ENCODE measurements at regions not wholly inside any gene's neighbourhood (a gene's known extent, or its start where the extent isn't known, plus 50 kb on each side); places are given as distances from the start of the nearest gene placed in this dataset.

DNA sequence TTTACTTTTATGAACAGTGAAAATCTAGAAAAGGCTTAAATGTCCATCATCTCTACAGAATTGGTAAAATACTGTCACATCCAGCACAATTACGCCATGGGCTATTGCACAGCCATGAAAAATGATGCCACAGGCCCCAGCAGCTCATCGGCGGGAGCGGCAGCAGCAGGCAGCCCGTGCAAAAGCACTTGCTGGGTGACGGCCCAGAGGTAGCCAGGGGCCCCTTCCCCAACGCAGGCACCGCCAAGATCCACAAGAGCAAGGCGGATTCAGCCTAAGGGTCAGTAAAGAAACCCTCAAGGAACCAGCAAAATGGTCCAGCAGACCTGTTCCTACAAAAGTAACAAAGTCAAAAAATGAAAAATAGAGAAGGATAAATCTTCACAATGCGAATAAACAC, 272.7 kb downstream of the AGTPBP1 start:
- no peak for TF ChIP-seq EZH2 (IDR thresholded peaks at IDR 0.05; ENCODE audit: borderline replicate concordance, low read length)
- TF ChIP-seq CTCF (IDR thresholded peaks at IDR 0.05; ENCODE audit: low read length), result no peak
